ENCODE measurements at regions not wholly inside any gene's neighbourhood (a gene's known extent, or its start where the extent isn't known, plus 50 kb on each side); places are given as distances from the start of the nearest gene placed in this dataset.

- TF ChIP-seq POLR2A (IDR thresholded peaks at IDR 0.05) (no peak), CTCF (IDR thresholded peaks at IDR 0.05) (no peak)
Measured at GRCh38 chr5:155850370-155850769, 476.6 kb upstream of the SGCD start.
